Neuronal stem cell (in vitro differentiated cells): ENCODE measurements at regions not wholly inside any gene's neighbourhood (a gene's known extent, or its start where the extent isn't known, plus 50 kb on each side); places are given as distances from the start of the nearest gene placed in this dataset.
A peak's percentile ranks its signal among the peaks of the same experiment; 100 is the strongest.

Experiments used
- DNase-seq: peaks from one replicate; pipeline ENCODE4 v3.0.0-alpha.2; 2013; ENCODE audit warnings: low spot score
- H2AFZ ChIP-seq: one replicate; pipeline ENCODE4 v1.6.1; 2013; ENCODE audit warnings: mild to moderate bottlenecking, low read length, inconsistent platforms
- H2AK5ac ChIP-seq: 2 replicates; pipeline ENCODE4 v1.6.1; 2013; ENCODE audit warnings: low read depth, mild to moderate bottlenecking, inconsistent platforms, low read length, moderate library complexity, mixed read lengths
- H2BK120ac ChIP-seq: 2 replicates; pipeline ENCODE4 v1.6.1; 2013; ENCODE audit warnings: low read depth, mild to moderate bottlenecking, inconsistent platforms, low read length, moderate library complexity, mixed read lengths
- H2BK12ac ChIP-seq: one replicate; pipeline ENCODE4 v1.6.1; 2013; ENCODE audit warnings: low read length, inconsistent platforms
- H2BK15ac ChIP-seq: 2 replicates; pipeline ENCODE4 v1.6.1; 2013; ENCODE audit warnings: mild to moderate bottlenecking, low read length, inconsistent platforms, mixed read lengths
- H2BK5ac ChIP-seq: one replicate; pipeline ENCODE4 v1.6.1; 2013; ENCODE audit warnings: inconsistent platforms, mild to moderate bottlenecking, low read length, moderate library complexity
- H3K14ac ChIP-seq: one replicate; pipeline ENCODE4 v1.6.1; 2013; ENCODE audit warnings: low read length, inconsistent platforms
- H3K18ac ChIP-seq: 2 replicates; pipeline ENCODE4 v1.6.1; 2013; ENCODE audit warnings: low read length, inconsistent platforms
- H3K23ac ChIP-seq: 2 replicates; pipeline ENCODE4 v1.6.1; 2013; ENCODE audit warnings: low read depth, mild to moderate bottlenecking, mixed read lengths, low read length, inconsistent platforms; ENCODE audit not compliant: poor library complexity
- H3K27ac ChIP-seq: replicated peaks from 3 replicates; pipeline ENCODE4 v1.5.1; 2013; ENCODE audit warnings: low read length, inconsistent platforms
- H3K27me3 ChIP-seq, 3 experiments: 2 replicates each; pipeline ENCODE4 v1.6.1; 2013; ENCODE audit warnings: low read length in 3 of 3, mild to moderate bottlenecking in 2 of 3, inconsistent platforms in 1 of 3, low read depth in 1 of 3, mixed read lengths in 1 of 3, moderate library complexity in 1 of 3; ENCODE audit not compliant: control insufficient read depth in 3 of 3, insufficient read depth in 3 of 3
- H3K36me3 ChIP-seq, 2 donors: replicated peaks in 1 of 2; 2 replicates each; pipeline ENCODE4 v1.6.1; 2013; ENCODE audit warnings: low read length in 2 of 2; ENCODE audit not compliant: control insufficient read depth in 2 of 2, insufficient read depth in 2 of 2
- H3K4ac ChIP-seq: 2 replicates; pipeline ENCODE4 v1.6.1; 2013; ENCODE audit warnings: inconsistent platforms, mild to moderate bottlenecking, low read length, moderate library complexity
- H3K4me1 ChIP-seq, 2 donors: 1 replicate in 1 of 2; 2 replicates in 1 of 2; pipeline ENCODE4 v1.6.1; 2013; ENCODE audit warnings: low read length in 2 of 2, low read depth in 1 of 2; ENCODE audit not compliant: control insufficient read depth in 2 of 2, insufficient read depth in 1 of 2
- H3K4me2 ChIP-seq: one replicate; pipeline ENCODE4 v1.6.1; 2013; ENCODE audit warnings: mild to moderate bottlenecking, low read length, inconsistent platforms; ENCODE audit not compliant: insufficient read depth, poor library complexity, severe bottlenecking
- H3K4me3 ChIP-seq, 2 donors: 2 replicates each; pipeline ENCODE4 v1.5.1; 2013; ENCODE audit warnings: low read length in 2 of 2, mild to moderate bottlenecking in 2 of 2, inconsistent platforms in 1 of 2, moderate library complexity in 1 of 2
- H3K79me1 ChIP-seq: one replicate; pipeline ENCODE4 v1.6.1; 2013; ENCODE audit warnings: low read depth, mild to moderate bottlenecking, inconsistent platforms, low read length, moderate library complexity
- H3K9ac ChIP-seq: one replicate; pipeline ENCODE4 v1.6.1; 2013; ENCODE audit warnings: mild to moderate bottlenecking, low read depth, low read length, inconsistent platforms; ENCODE audit not compliant: poor library complexity
- H3K9me3 ChIP-seq, 2 donors: replicated peaks in 1 of 2; 2 replicates each; pipeline versions ENCODE3 to v1.6.1; 2013; ENCODE audit warnings: low read length in 2 of 2, mild to moderate bottlenecking in 2 of 2, inconsistent platforms in 1 of 2, low read depth in 1 of 2, mixed read lengths in 1 of 2, moderate library complexity in 1 of 2; ENCODE audit not compliant: control insufficient read depth in 2 of 2, insufficient read depth in 1 of 2
- H4K8ac ChIP-seq: one replicate; pipeline ENCODE4 v1.6.1; 2013; ENCODE audit warnings: low read depth, mild to moderate bottlenecking, inconsistent platforms, low read length, moderate library complexity
- H4K91ac ChIP-seq: one replicate; pipeline ENCODE4 v1.6.1; 2013; ENCODE audit warnings: low read length, low read depth, mild to moderate bottlenecking, inconsistent platforms; ENCODE audit not compliant: poor library complexity
- WGBS, 2 donors: extraction: QIAGEN DNeasy Blood & Tissue Kit; methylation state at CpG; one replicate each; pipeline ENCODE4 v1.1.7; 2013; ENCODE audit warnings: missing lambda C conversion rate in 2 of 2, mixed read lengths in 1 of 2; ENCODE audit not compliant: insufficient read length in 2 of 2, insufficient replicate concordance in 1 of 2; ENCODE audit errors: extremely low coverage in 2 of 2; 5-methylcytosine and 5-hydroxymethylcytosine counted together

DNA sequence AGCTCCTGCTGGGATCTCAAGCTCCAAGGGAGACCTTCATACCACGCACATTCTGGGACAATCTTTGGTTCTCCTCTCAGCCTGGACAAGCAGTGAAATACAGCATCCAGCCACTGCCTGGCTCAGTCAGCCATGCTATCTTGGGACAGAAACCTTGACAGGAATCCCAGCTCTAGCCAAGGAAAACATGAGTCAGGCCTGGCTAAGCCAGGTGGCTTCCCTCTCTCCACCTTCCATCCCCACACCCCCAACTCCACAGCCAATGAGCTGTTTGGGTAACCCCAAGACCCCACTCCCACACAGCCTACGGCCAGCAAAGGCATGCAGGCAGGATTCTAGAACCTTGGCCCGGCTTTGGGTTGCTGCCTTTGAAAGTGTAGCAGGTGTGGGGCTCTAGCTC lies 64.9 kb downstream of the MCFD2 start:
- Histone ChIP-seq H2BK12ac (peak overlapping the region; percentile 19), H4K91ac (no peak overlapping the region), H3K27me3 (peaks cover 0 to 57% (median 0%) of the 10 kb centered on the region in 3 experiments), H2BK5ac (no peak overlapping the region), H2BK15ac (no peak overlapping the region), H3K4me1 (no peaks in the 10 kb centered on the region), H3K4ac (no peak overlapping the region), H3K23ac (no peak overlapping the region), H2BK120ac (no peak overlapping the region), H3K9ac (no peak overlapping the region), H3K36me3 (no peaks in the 10 kb centered on the region), H3K18ac (no peak overlapping the region), H3K4me3 (no peak overlapping the region), H4K8ac (no peak overlapping the region), H3K27ac (no peak overlapping the region), H3K79me1 (no peaks in the 10 kb centered on the region), H3K9me3 (no peaks in the 10 kb centered on the region), H3K4me2 (no peak overlapping the region), H3K14ac (no peak overlapping the region), H2AFZ (no peak overlapping the region), H2AK5ac (no peak overlapping the region)
- DNase-seq, result no peak
- WGBS, 2 donors, result no CpG with 5 or more reads among the region's 3 CpGs

DNA sequence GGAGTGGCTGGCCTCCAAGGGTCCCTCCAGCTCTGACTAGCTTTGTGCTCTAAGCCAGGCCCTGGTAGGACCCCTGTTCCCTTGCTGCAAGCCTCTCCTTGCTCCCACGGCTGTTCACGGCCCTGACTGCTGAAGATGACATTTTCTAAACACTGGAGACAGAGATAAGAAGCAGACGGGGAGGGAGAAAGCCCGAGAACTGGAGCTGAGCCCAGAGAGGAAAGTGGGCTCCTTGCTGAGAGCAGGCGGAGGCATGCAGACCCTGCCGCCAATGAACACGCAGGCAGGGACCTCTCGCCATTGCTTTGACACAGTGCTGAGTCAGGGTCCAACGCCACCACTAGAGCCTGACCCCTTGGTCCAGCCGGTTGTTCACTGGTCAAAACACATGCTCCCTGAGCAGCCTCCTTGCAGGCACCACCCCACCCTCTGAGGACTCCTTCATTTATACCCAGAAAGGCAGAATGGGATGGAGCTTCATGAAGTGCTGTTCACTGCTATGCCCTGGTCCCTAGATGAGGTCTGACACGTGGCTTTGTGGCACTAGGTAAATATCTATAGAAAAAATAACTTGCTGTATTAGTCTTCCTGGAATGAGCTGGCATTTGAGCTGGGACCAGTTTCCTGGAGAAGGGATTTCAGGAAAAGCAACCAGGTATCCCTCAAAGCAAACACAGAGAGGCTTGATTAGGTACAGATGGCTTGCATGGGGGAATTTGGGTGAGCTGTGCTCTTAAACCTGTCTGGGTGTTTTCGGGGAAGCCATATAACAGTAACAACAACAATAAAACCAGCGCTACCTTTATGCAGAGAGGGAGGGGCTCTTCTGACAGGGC lies 65.7 kb downstream of the MCFD2 start:
- no CpG with 5 or more reads among the region's 13 CpGs for WGBS, 2 donors
- no peaks in the 10 kb centered on the region for H3K4me1 ChIP-seq
- H3K18ac ChIP-seq, result peak overlapping the region; percentile 21
- no peak overlapping the region for H3K4me3 ChIP-seq
- no peak overlapping the region for H2BK12ac ChIP-seq
- no peak overlapping the region for H4K8ac ChIP-seq
- no peak overlapping the region for H3K4me2 ChIP-seq
- no peak overlapping the region for H2AK5ac ChIP-seq
- no peak overlapping the region for H2BK120ac ChIP-seq
- H3K9ac ChIP-seq, result no peak overlapping the region
- no peaks in the 10 kb centered on the region for H3K9me3 ChIP-seq
- H3K23ac ChIP-seq, result peak overlapping the region; percentile 28
- H3K4ac ChIP-seq, result no peak overlapping the region
- H2BK5ac ChIP-seq, result no peak overlapping the region
- DNase-seq, result no peak
- no peak overlapping the region for H3K27ac ChIP-seq
- no peaks in the 10 kb centered on the region for H3K79me1 ChIP-seq
- no peaks in the 10 kb centered on the region for H3K36me3 ChIP-seq
- peak overlapping the region; percentile 63 for H2AFZ ChIP-seq
- no peak overlapping the region for H4K91ac ChIP-seq
- H3K14ac ChIP-seq, result no peak overlapping the region
- peaks cover 0 to 65% (median 0%) of the 10 kb centered on the region in 3 experiments for H3K27me3 ChIP-seq
- H2BK15ac ChIP-seq, result no peak overlapping the region

DNA sequence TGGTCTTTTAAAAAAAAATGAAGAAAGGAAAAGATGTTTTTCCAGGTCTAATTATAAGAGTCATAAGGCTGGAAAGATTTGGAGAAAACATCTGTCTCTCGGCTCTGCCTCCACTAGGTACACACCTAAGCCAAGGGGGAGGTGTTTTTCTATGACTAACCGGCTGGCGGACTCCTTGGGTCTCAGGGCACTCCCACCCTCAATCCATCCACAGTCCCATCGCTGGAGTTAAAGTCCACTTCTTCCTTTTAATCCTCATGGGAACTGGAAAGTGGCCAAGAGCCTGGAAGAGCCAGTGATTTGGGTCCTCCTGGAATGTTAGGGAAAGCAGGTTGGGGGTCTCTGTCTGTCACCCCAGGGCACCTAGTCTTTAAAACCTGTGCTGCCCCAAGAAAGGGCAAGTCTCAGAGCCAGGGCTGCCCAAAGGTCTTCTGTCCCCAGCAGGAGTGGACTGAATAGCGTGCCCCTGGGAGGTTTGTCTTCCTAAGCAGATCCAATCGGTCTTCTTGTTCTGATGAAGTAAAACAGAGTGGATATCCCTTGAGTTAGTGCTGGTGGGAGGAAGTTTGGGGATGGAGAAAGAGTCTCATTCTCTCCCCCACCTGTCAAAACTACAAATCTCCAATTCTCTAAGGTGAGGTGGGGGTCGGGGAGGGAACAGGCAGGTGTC lies 66.4 kb downstream of the MCFD2 start:
- no peak overlapping the region for H3K14ac ChIP-seq
- H4K8ac ChIP-seq, result no peak overlapping the region
- H4K91ac ChIP-seq, result no peak overlapping the region
- H3K27me3 ChIP-seq, result peaks cover 0 to 64% (median 0%) of the 10 kb centered on the region in 3 experiments
- H3K27ac ChIP-seq, result no peak overlapping the region
- H3K36me3 ChIP-seq, result no peaks in the 10 kb centered on the region
- DNase-seq, result no peak
- no peak overlapping the region for H3K9ac ChIP-seq
- no peak overlapping the region for H2BK120ac ChIP-seq
- no peak overlapping the region for H3K4me2 ChIP-seq
- H3K4me1 ChIP-seq, result no peaks in the 10 kb centered on the region
- H3K9me3 ChIP-seq, result no peaks in the 10 kb centered on the region
- no peak overlapping the region for H3K23ac ChIP-seq
- no peaks in the 10 kb centered on the region for H3K79me1 ChIP-seq
- no peak overlapping the region for H3K4me3 ChIP-seq
- H2BK12ac ChIP-seq, result no peak overlapping the region
- WGBS, 2 donors, result no CpG with 5 or more reads among the region's 7 CpGs
- H2BK15ac ChIP-seq, result no peak overlapping the region
- H2AK5ac ChIP-seq, result no peak overlapping the region
- no peak overlapping the region for H3K4ac ChIP-seq
- no peak overlapping the region for H2AFZ ChIP-seq
- no peak overlapping the region for H2BK5ac ChIP-seq
- no peak overlapping the region for H3K18ac ChIP-seq

DNA sequence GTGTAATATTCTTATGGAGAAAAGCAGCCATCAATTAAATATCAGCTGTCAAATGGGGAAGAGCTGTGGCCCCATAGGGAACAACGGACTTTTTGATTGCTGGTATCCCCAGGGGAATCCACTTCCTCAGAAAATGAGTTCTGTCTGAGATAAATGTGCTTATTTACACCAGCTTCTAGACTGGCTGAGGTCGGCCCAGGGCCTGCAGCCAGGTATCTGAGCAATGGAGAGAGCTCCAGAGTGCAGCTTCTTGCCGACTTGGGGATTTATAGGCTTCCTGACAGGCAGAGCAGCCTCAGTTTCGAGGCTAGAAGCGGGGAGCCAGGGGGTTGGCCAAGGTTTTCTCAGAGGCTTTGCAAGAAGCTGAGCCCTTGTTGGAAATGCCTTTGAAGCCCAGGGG lies 67.2 kb downstream of the MCFD2 start:
- Histone ChIP-seq H3K9me3 (no peaks in the 10 kb centered on the region), H2BK15ac (no peak overlapping the region), H3K79me1 (no peaks in the 10 kb centered on the region), H2BK120ac (no peak overlapping the region), H3K4me1 (no peaks in the 10 kb centered on the region), H3K27ac (no peak overlapping the region), H2AFZ (no peak overlapping the region), H2BK5ac (no peak overlapping the region), H2BK12ac (no peak overlapping the region), H3K9ac (no peak overlapping the region), H3K14ac (no peak overlapping the region), H4K8ac (no peak overlapping the region), H3K36me3 (no peaks in the 10 kb centered on the region), H3K23ac (no peak overlapping the region), H2AK5ac (no peak overlapping the region), H3K27me3 (peaks cover 0 to 63% (median 0%) of the 10 kb centered on the region in 3 experiments), H3K4ac (no peak overlapping the region), H3K4me3 (no peak overlapping the region), H4K91ac (no peak overlapping the region), H3K18ac (no peak overlapping the region), H3K4me2 (no peak overlapping the region)
- WGBS, 2 donors, result no CpG with 5 or more reads among the region's 5 CpGs
- no peak for DNase-seq
